Cardiac fibroblast (primary cell): ENCODE measurements at regions not wholly inside any gene's neighbourhood (a gene's known extent, or its start where the extent isn't known, plus 50 kb on each side); places are given as distances from the start of the nearest gene placed in this dataset.

Experiments
- DNase-seq, 2 donors: peaks; one replicate each; pipeline versions ENCODE4 v3.0.0 to v3.0.0-alpha.2; 2010; ENCODE audit warnings: low read depth in 2 of 2
- H3K4me3 ChIP-seq, 2 donors: replicated peaks in 1 of 2; 1 replicate in 1 of 2; 2 replicates in 1 of 2; pipeline ENCODE4 v1.5.1; 2011; ENCODE audit warnings: low read depth in 2 of 2, low read length in 2 of 2, mild to moderate bottlenecking in 2 of 2, moderate library complexity in 1 of 2
- TF ChIP-seq, protein P1 (sequence below): IDR thresholded peaks from one replicate; pipeline ENCODE4 v1.5.1; 2011; ENCODE audit warnings: low read depth, mild to moderate bottlenecking, low read length, inconsistent platforms

DNA sequence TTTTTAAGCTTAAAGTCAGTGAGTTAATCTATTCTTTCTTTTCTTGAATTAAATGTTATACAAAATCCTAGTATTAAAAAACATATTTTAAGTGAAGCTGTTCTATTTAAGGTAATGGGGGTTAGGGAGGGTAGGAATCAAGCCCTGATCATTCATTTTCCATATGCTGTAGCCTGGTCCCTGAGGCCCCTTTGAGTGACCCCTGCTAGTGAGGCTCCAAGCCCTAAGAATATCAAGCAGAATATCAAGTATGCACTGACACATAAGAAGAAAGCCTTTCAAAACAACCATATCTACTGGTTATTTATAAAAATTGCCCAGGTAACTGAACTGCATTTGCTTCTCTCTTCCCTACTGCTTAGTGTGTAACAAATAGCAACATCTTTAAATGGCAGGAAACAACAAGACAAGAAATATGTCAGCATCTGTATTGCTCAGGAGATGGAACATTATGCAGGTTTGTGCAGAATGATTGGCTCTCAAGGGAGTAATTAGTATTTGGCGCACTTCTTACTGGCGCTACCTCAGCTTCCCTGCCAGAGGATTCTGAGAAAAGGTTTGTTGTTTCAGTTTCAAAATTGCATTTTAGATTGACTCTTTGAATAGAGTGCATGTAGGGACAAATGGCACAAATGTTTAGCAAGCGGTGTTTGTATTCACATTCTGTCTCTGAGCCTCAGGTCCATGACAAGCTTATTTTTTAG lies 223.0 kb downstream of the DUSP6 start:
- no peak overlapping the region for H3K4me3 ChIP-seq
- DNase-seq = no peak
- TF ChIP-seq, protein P1, sequence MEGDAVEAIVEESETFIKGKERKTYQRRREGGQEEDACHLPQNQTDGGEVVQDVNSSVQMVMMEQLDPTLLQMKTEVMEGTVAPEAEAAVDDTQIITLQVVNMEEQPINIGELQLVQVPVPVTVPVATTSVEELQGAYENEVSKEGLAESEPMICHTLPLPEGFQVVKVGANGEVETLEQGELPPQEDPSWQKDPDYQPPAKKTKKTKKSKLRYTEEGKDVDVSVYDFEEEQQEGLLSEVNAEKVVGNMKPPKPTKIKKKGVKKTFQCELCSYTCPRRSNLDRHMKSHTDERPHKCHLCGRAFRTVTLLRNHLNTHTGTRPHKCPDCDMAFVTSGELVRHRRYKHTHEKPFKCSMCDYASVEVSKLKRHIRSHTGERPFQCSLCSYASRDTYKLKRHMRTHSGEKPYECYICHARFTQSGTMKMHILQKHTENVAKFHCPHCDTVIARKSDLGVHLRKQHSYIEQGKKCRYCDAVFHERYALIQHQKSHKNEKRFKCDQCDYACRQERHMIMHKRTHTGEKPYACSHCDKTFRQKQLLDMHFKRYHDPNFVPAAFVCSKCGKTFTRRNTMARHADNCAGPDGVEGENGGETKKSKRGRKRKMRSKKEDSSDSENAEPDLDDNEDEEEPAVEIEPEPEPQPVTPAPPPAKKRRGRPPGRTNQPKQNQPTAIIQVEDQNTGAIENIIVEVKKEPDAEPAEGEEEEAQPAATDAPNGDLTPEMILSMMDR = no peak

DNA sequence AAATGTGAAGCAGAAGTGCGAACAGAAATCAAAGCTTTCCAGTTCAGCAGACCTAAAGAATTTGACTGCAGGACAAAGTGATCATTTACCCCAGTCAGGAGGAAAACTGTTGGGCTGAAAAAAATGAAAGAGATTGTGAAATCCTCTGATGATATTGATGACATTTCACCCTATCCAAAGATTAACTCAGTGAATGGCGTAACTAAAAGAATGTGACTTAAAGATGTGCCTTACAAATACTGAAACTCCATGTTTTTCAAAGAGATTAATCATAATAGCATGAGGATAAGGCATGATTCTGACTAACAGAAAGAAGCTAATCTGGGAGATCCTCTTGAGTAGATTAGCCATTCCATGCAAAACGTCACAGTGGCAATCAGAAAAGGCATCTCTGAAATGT lies 225.6 kb downstream of the DUSP6 start:
- DNase-seq = peak; percentile 46 to 51
- TF ChIP-seq, protein P1 = no peak
- no peak overlapping the region for H3K4me3 ChIP-seq

DNA sequence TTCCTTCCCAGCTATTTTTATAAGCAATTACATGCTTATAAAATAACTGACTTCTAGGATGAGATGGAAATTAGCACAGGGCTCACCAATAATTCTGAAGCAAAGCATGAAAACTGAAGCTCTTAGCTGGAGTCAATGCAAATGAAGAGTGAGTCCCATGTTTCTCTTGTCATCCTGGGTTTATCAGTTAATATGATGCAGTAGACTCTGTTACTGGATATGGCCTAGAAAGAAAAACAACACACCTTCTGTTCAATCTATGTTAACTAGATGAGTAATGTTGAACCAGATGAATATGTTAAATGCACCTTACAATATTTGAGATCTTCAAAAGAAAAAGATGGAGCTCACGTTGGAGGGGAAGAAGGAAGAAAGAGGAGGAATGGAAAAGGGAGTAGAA lies 229.4 kb downstream of the DUSP6 start:
- DNase-seq = no peak
- TF ChIP-seq, protein P1 = no peak

DNA sequence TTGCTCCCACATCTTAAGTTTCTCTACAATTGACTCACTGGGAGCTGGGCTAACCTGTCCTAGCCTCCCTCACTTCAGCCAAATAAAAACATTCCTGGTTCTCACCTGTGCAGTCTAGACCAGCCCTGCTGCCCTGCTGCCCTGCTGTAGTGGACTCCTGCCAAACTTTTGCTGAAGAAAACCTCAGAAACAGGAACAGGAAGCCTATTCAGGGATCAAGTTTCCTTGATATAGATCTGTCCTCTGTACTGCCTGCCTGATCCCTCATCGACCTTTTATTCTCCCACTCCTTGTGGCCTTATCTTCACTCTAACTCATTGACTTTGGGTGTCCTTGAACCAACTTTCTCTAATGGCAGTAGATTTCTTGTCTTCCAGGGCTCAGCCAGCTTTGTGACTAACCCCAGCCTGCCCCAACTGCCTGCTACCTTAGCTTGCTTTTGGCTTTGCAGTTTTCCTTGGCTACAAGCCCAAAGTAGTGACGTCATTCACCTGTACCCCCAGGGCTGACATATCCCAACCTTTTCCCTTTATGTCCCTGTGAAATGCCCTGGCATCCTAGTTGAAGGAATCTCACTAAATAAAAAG lies 234.8 kb downstream of the DUSP6 start:
- TF ChIP-seq, protein P1 = no peak
- DNase-seq = peak in 1 of 2 donors; percentile 18
- H3K4me3 ChIP-seq = no peak overlapping the region

More for the DNA sequence above, 229.4 kb downstream of the DUSP6 start:
- no peak overlapping the region for H3K4me3 ChIP-seq

GRCh38 chr12:89111964-89112363 lies 240.3 kb downstream of the DUSP6 start:
- H3K4me3 ChIP-seq = no peak overlapping the region
- DNase-seq = no peak
- TF ChIP-seq, protein P1 = no peak

DNA sequence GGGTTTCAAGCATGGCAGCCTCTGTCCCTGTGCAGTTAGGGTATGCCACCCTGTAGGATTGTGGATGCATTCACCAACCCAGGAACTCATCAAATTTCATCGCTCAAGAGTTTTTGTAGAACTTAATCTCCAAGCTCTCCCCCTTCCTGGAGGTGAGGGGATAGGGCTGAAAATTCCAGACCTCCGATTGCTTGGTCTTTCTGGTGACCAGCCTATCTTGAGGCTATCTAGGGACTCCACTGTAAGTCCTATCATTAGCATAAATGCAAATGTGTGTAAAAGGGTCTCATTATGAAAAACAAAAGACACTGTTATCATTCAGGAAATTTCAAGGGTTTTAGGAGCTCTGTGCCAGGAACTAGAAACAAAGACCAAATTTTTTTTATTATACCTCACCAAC lies 244.0 kb downstream of the DUSP6 start:
- no peak overlapping the region for H3K4me3 ChIP-seq
- DNase-seq = no peak
- TF ChIP-seq, protein P1 = no peak
